ENCODE measurements at regions not wholly inside any gene's neighbourhood (a gene's known extent, or its start where the extent isn't known, plus 50 kb on each side); places are given as distances from the start of the nearest gene placed in this dataset.

- TF ChIP-seq POLR2A (IDR thresholded peaks at IDR 0.05) = no peak
- TF ChIP-seq, protein P1, sequence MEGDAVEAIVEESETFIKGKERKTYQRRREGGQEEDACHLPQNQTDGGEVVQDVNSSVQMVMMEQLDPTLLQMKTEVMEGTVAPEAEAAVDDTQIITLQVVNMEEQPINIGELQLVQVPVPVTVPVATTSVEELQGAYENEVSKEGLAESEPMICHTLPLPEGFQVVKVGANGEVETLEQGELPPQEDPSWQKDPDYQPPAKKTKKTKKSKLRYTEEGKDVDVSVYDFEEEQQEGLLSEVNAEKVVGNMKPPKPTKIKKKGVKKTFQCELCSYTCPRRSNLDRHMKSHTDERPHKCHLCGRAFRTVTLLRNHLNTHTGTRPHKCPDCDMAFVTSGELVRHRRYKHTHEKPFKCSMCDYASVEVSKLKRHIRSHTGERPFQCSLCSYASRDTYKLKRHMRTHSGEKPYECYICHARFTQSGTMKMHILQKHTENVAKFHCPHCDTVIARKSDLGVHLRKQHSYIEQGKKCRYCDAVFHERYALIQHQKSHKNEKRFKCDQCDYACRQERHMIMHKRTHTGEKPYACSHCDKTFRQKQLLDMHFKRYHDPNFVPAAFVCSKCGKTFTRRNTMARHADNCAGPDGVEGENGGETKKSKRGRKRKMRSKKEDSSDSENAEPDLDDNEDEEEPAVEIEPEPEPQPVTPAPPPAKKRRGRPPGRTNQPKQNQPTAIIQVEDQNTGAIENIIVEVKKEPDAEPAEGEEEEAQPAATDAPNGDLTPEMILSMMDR (IDR thresholded peaks at IDR 0.05) = no peak
- Histone ChIP-seq H3K9me3 (no peaks in the 10 kb centered on the region), H3K27ac (no peak overlapping the region), H3K4me3 (replicated peaks in 1 of 3) (no peak overlapping the region), H3K36me3 (no peaks in the 10 kb centered on the region), H3K4me1 (no peaks in the 10 kb centered on the region), H3K27me3 (no peaks in the 10 kb centered on the region)
- intact Hi-C loops (cut with DNase I) = no loop called here
- no peak for DNase-seq
- 92 to 93% methylated on average over 1 of the region's 1 CpG for WGBS, 2 donors
Observed at GRCh38 chr4:175033162-175033561, 115.0 kb downstream of the ADAM29 start.

- Histone ChIP-seq H3K4me1 (no peaks in the 10 kb centered on the region), H3K9me3 (no peaks in the 10 kb centered on the region), H3K27ac (no peak overlapping the region), H3K4me3 (replicated peaks in 1 of 3) (no peak overlapping the region), H3K27me3 (no peaks in the 10 kb centered on the region), H3K36me3 (no peaks in the 10 kb centered on the region)
- intact Hi-C loops (cut with DNase I) = no loop called here
- 73 to 81% methylated on average over 1 of the region's 1 CpG for WGBS, 2 donors
- no peak for DNase-seq
- TF ChIP-seq POLR2A (IDR thresholded peaks at IDR 0.05) = no peak
- TF ChIP-seq, protein P1 (IDR thresholded peaks at IDR 0.05) = no peak
Observed at GRCh38 chr4:175034007-175034406, 115.8 kb downstream of the ADAM29 start.

GRCh38 chr4:175034986-175035705 is 117.0 kb downstream of the ADAM29 start:
- no peak overlapping the region for H3K4me3 ChIP-seq (replicated peaks in 1 of 3)
- 38 to 66% methylated on average over 2 of the region's 2 CpGs for WGBS, 2 donors

DNA sequence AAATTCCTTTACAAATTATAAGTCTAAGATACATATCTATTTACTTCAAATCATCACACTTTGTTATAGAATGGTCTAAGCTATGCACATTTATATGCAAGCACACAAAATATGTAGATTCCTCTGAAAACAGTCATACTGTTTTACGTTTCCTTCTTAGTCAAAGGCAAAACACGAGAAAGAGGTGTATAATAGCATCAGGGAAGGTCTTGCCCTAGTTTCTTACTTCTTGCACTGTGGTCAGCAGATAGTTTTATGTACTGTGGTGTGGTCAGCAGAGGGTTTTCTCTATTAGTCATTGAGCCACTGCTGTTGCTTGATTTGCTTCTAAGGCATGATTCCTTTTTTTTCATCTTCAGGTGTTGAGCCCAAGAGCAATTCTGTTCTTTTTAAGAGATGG is 117.7 kb downstream of the ADAM29 start:
- DNase-seq = no peak
- intact Hi-C loops (cut with DNase I) = no loop called here
- no peaks in the 10 kb centered on the region for H3K4me1 ChIP-seq
- WGBS, 2 donors = 81 to 82% methylated on average over 2 of the region's 2 CpGs
- no peaks in the 10 kb centered on the region for H3K27me3 ChIP-seq
- no peak overlapping the region for H3K4me3 ChIP-seq (replicated peaks in 1 of 3)
- H3K36me3 ChIP-seq = no peaks in the 10 kb centered on the region
- no peak for TF ChIP-seq POLR2A (IDR thresholded peaks at IDR 0.05)
- TF ChIP-seq, protein P1 (IDR thresholded peaks at IDR 0.05) = no peak
- H3K9me3 ChIP-seq = no peaks in the 10 kb centered on the region
- H3K27ac ChIP-seq = no peak overlapping the region

More at GRCh38 chr4:175034986-175035705, 117.0 kb downstream of the ADAM29 start:
- no peaks in the 10 kb centered on the region for H3K9me3 ChIP-seq
- no peak for DNase-seq
- no peak overlapping the region for H3K27ac ChIP-seq
- TF ChIP-seq, protein P1 (IDR thresholded peaks at IDR 0.05) = no peak
- no peak for TF ChIP-seq POLR2A (IDR thresholded peaks at IDR 0.05)
- H3K27me3 ChIP-seq = no peaks in the 10 kb centered on the region
- intact Hi-C loops (cut with DNase I) = no loop called here
- H3K36me3 ChIP-seq = no peaks in the 10 kb centered on the region
- H3K4me1 ChIP-seq = no peaks in the 10 kb centered on the region

GRCh38 chr4:175048111-175048784 is 130.1 kb downstream of the ADAM29 start:
- TF ChIP-seq, protein P1 (IDR thresholded peaks at IDR 0.05) = no peak
- TF ChIP-seq POLR2A (IDR thresholded peaks at IDR 0.05) = no peak
- Histone ChIP-seq H3K4me3 (replicated peaks in 1 of 3) (no peak overlapping the region), H3K9me3 (no peaks in the 10 kb centered on the region), H3K4me1 (no peaks in the 10 kb centered on the region), H3K27ac (no peak overlapping the region), H3K36me3 (no peaks in the 10 kb centered on the region), H3K27me3 (no peaks in the 10 kb centered on the region)
- 94 to 100% methylated on average over 1 of the region's 1 CpG for WGBS, 2 donors
- intact Hi-C loops (cut with DNase I) = no loop called here
- DNase-seq = no peak

Measured in thyroid gland (tissue), 4 donors.